HG03139 (cell line): ENCODE measurements at regions not wholly inside any gene's neighbourhood (a gene's known extent, or its start where the extent isn't known, plus 50 kb on each side); places are given as distances from the start of the nearest gene placed in this dataset.

Experiments
- ATAC-seq: cut with Tn5 transposase; IDR thresholded peaks from one replicate; pipeline ENCODE4 v1.9.1; 2021; ENCODE audit not compliant: unreplicated experiment

DNA sequence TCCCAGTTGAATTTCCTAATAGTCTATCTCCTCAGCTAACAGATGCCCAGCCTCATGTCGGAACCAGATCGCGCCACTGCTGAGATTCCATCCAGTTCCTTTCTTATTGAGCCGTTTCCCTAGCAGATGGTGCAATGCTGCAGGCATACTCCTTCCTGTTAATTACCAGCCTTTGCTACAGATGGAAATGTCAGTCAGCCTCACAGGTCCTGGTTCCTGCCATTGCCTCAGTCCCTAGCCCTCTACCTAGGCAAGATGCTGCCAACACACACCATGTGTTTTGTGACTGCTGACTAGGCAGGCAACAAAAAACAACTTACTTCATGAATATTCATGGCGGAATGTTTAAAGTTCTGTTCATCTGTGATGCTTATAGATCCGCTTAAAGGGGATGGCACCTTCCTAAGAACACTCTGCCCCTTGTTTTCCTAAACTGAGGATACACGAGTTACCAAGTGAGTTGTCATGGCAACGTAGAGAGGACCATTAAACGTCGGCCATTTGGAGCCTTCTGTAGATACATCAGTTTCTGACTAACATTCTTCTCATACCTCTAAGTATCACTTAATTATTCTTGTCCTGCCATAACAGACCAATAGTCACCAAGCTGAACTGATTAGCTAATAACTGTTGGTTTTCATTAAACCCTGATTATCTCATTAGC, 749.5 kb downstream of the RNF144A start:
- ATAC-seq, result no peak

GRCh38 chr2:7667260-7667757, 750.1 kb downstream of the RNF144A start:
- ATAC-seq, result no peak

- ATAC-seq, result no peak
These were observed 753.9 kb downstream of the RNF144A start for GRCh38 chr2:7670905-7671641.

- no peak for ATAC-seq
These were observed 754.9 kb downstream of the RNF144A start for GRCh38 chr2:7672027-7672684.

- no peak for ATAC-seq
These were observed 755.5 kb downstream of the RNF144A start for GRCh38 chr2:7672685-7673071.

DNA sequence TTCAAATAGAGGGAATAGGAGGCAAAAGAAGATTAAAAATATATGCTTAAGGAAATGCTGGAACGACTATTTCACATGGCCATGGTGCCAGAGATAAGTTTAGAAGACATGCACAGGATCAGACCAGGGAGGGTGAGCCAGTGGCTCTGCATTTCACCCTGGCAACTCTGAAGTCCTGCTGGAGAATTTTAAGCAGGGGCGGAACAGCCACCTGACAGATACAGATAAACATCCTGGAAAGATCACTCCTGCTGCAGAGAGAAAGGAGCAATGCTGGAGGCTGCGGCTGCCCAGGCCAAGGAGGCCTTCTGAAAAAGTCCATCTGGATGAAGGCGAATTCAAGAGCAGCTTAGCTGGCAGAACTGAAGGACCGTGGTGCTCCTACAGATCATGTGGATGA, 755.9 kb downstream of the RNF144A start:
- no peak for ATAC-seq

DNA sequence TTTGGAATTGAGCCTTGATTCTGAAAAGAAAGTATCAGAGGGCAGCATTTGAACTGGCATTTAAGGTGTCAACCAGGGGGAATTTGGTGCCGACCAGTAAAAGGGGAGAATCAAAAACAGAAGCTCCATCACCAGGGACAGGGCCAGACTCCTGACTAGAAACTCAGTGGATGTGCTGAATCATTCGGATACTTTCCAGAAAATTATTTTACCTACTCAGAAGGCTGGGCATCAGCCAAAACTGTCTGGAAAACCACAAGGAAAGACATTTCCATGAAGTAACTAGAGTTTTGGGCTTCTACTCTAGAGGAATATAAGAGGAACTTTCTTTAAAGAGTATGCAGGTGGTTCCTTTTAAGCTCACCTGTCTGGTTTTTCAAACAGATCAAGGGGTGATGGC, 756.6 kb downstream of the RNF144A start:
- no peak for ATAC-seq

GRCh38 chr2:7674606-7675005, 757.4 kb downstream of the RNF144A start:
- no peak for ATAC-seq

GRCh38 chr2:7676714-7677113, 759.5 kb downstream of the RNF144A start:
- ATAC-seq, result no peak

- no peak for ATAC-seq
These were observed 764.8 kb downstream of the RNF144A start for GRCh38 chr2:7681881-7682461.

- ATAC-seq, result no peak
These were observed 766.0 kb downstream of the RNF144A start for GRCh38 chr2:7683196-7683595.

DNA sequence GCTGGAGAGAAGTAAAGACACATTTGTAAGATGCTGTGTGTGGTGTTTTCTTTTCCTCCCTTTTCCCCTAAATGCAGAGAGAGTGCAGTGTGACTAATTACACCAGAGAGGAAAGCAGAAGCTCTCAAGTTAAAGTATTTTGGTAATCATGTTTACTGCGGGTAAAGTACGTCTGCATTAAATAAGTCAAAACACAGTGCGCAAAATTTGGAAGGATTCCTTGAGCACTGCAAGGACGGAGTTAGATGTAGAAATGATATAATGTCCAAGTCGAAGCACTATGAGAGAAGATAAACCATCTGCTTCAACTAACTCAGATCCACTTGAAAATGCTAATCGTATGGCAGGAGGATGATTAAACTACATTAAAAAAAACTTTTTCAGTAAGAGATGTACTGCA, 766.5 kb downstream of the RNF144A start:
- no peak for ATAC-seq

- ATAC-seq, result no peak
These were observed 768.3 kb downstream of the RNF144A start for GRCh38 chr2:7685342-7686015.

DNA sequence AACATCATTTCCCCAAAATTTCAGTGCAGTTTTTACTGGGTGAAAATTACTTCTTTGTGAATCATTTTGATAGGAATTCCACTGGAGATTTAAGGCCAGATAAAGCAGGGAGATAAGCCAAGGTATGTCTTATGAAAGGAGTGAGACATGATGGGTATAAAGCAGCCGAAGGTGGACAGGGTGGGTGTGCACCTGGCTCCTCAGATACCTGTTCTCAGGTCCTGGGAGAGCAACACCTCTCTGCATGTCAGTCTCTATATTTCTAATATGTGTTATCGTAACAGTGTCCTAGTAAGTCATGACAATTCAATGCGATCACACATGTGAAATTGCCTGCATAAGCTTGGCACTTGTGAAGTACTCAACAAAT, 768.8 kb downstream of the RNF144A start:
- ATAC-seq, result no peak

DNA sequence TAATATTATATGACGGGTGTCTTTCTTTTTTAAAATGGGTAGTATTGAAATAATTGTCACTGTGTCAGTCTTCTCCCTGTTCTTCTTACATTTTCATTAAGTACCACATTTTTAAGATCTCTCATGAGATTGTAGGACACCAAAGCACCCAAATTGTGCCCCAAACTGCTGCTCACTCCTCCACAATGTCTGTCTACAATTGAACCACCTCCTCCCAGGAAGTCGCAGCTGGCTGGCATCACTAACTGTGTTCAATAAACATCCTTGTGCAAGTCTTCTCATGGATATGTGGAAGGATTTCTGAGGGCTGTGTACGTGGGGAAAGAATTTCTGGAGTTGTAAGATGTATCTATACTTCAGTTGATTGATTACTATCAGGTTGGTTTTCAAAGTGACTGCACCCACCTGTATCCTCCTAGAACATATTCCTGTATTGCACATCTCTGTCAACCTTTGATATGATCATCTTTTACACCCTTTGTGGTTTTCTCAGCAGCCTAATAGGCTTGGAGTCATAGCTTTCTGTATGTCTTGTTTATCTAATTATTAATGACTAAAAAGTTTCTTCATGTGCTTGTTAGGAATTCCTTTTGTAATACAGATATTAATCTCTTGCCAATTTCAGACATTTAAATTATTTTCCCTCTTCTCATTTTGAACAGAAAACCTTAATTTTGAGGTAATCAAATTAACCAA, 774.9 kb downstream of the RNF144A start:
- no peak for ATAC-seq

DNA sequence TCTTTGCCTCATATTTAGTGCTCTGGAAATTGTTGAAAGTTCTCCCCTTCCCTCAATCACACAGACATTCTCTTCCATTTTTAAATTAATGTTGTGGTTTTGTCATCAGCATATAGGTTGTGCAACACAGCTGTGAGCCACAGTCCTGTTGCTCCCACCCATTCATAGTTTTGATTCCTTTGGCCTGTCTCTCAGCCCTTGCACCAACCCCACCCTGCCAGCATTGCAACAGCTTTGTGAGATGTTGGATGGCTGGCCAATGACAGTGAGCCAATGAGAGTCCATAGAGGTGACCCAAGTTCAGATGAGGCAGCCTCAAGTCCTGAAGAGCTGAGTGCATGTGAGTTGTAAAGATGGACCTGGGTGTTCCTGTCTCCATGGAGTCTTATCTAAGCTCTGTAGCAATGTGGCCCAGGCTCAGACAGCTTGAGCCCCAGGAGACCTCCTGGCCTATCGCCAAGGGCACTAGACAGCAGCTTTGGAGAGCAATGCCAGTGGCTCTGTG, 775.5 kb downstream of the RNF144A start:
- ATAC-seq, result no peak

- ATAC-seq, result no peak
These were observed 776.2 kb downstream of the RNF144A start for GRCh38 chr2:7693246-7694075.

GRCh38 chr2:7694076-7694985, 777.1 kb downstream of the RNF144A start:
- ATAC-seq, result no peak
